Calu3 (cell line): ENCODE measurements at regions not wholly inside any gene's neighbourhood (a gene's known extent, or its start where the extent isn't known, plus 50 kb on each side); places are given as distances from the start of the nearest gene placed in this dataset.

Experiments
- BruUV-seq: library from RNA; stranded (reverse); fragments of 400-500 nt; replicated peaks from 2 replicates; lab custom pipeline; 2021; lab: Mats Ljungman, UMichigan
- CTCF ChIA-PET: fragments of 300-600 bp; sonication (Branson Sonifier 250); formaldehyde crosslinking; loops from one replicate; lab custom pipeline; 2022; ENCODE audit warnings: antibody characterized with exemption; lab: Charles Lee
- DNase-seq: peaks from one replicate; pipeline ENCODE4 v3.0.0; 2022
- H3K27ac Mint-ChIP-seq: one replicate; pipeline ENCODE4 v1.8.0; 2022; ENCODE audit warnings: mixed read lengths; ENCODE audit not compliant: unreplicated experiment
- H3K27me3 Mint-ChIP-seq: one replicate; pipeline ENCODE4 v1.8.0; 2022; ENCODE audit warnings: mixed read lengths; ENCODE audit not compliant: unreplicated experiment
- H3K36me3 Mint-ChIP-seq: one replicate; pipeline ENCODE4 v1.8.0; 2022; ENCODE audit warnings: mild to moderate bottlenecking, moderate library complexity, mixed read lengths; ENCODE audit not compliant: insufficient read depth, unreplicated experiment
- H3K4me1 Mint-ChIP-seq: one replicate; pipeline ENCODE4 v1.8.0; 2022; ENCODE audit warnings: mild to moderate bottlenecking, low read depth, mixed read lengths; ENCODE audit not compliant: unreplicated experiment
- H3K4me3 Mint-ChIP-seq: one replicate; pipeline ENCODE4 v1.8.0; 2022; ENCODE audit warnings: mild to moderate bottlenecking, low read depth, moderate library complexity, mixed read lengths; ENCODE audit not compliant: unreplicated experiment
- H3K9me3 Mint-ChIP-seq: one replicate; pipeline ENCODE4 v1.8.0; 2022; ENCODE audit warnings: low read depth, mixed read lengths; ENCODE audit not compliant: unreplicated experiment
- CTCF ChIP-seq: fragments of 200-600 bp; IDR thresholded peaks from one replicate; pipeline ENCODE4 v1.8.0; 2022; ENCODE audit warnings: antibody characterized with exemption; ENCODE audit not compliant: unreplicated experiment
- intact Hi-C: fragments of 100-400 bp; cut with micrococcal nuclease; formaldehyde crosslinking; loops from one replicate; pipeline ENCODE4 v1.10.0; 2022; ENCODE audit not compliant: unreplicated experiment

DNA sequence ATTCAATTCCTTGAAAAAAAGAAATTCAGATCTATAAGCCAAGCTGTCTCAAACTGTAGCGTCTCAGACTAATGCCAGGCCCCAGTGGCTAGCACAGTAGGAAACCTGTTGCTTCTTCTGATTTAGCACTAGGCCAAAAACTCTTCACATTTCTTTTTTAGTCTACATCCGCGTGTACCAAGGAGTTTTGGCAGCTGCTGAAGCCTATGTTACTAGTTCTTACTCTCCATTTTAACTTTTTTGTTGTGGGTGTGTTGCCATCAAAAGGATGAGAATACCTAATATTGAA, 65.0 kb upstream of the BTN3A2 start:
- H3K36me3 Mint-ChIP-seq: peaks cover 6% of the 10 kb centered on the region
- no TSS peak for BruUV-seq
- intact Hi-C loops: no loop called here
- H3K4me1 Mint-ChIP-seq: peaks cover 31% of the 10 kb centered on the region
- no peaks in the 10 kb centered on the region for H3K27me3 Mint-ChIP-seq
- TF ChIP-seq CTCF: no peak
- H3K9me3 Mint-ChIP-seq: no peaks in the 10 kb centered on the region
- H3K27ac Mint-ChIP-seq: no peak overlapping the region
- CTCF ChIA-PET: no interaction called here
- no peak for DNase-seq
- no peak overlapping the region for H3K4me3 Mint-ChIP-seq

DNA sequence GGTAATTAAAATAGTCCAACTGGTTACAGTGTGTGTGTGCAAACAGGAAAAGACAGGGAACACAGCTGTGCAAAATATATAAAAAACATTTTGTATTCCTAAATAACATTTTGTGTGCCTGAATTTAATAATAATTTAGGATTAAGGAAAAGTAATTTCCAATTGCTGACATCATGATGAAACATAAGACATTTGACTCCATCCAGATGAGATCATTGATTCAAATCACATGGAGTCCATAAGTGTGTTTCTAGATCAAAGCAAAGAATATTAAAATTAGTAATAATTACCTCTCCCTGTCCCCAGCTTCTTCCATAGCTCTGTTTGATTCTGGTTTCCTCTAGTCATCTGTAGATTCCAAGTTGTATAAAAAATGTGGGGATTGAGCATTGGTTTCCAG, 64.6 kb upstream of the BTN3A2 start:
- Mint-ChIP-seq H3K27me3 (no peaks in the 10 kb centered on the region), H3K36me3 (peaks cover 6% of the 10 kb centered on the region), H3K9me3 (no peaks in the 10 kb centered on the region), H3K4me1 (peaks cover 28% of the 10 kb centered on the region), H3K27ac (no peak overlapping the region), H3K4me3 (no peak overlapping the region)
- no peak for TF ChIP-seq CTCF
- no peak for DNase-seq
- intact Hi-C loops: no loop called here
- CTCF ChIA-PET: no interaction called here
- BruUV-seq: no TSS peak

DNA sequence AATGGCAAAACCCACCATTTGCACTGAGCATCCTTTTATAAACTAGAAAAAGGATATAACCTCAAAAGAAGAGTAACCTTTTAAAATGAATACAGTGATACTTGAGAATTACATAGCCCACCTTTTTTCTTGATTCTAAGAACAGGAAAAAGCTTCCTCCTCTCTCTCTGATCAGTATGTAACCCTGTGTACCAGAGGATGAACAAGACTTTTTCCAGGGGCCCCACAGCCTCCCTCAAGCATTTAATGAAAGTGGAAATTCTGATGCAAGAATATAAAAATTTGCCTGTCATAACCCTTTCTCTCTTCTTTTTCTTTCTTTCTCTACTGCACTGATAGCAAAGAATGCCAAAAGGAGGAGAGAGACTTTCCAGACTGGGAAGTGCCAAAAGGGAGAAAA, 64.2 kb upstream of the BTN3A2 start:
- H3K27me3 Mint-ChIP-seq: no peaks in the 10 kb centered on the region
- peaks cover 2% of the 10 kb centered on the region for H3K36me3 Mint-ChIP-seq
- no TSS peak for BruUV-seq
- H3K4me3 Mint-ChIP-seq: no peak overlapping the region
- intact Hi-C loops: no loop called here
- H3K9me3 Mint-ChIP-seq: no peaks in the 10 kb centered on the region
- CTCF ChIA-PET: no interaction called here
- H3K4me1 Mint-ChIP-seq: peaks cover 23% of the 10 kb centered on the region
- no peak for DNase-seq
- TF ChIP-seq CTCF: no peak
- H3K27ac Mint-ChIP-seq: no peak overlapping the region

- DNase-seq: no peak
- Mint-ChIP-seq H3K4me1 (peaks cover 15% of the 10 kb centered on the region), H3K27ac (no peak overlapping the region), H3K4me3 (no peak overlapping the region), H3K27me3 (no peaks in the 10 kb centered on the region), H3K36me3 (no peaks in the 10 kb centered on the region), H3K9me3 (no peaks in the 10 kb centered on the region)
- CTCF ChIA-PET: no interaction called here
- no peak for TF ChIP-seq CTCF
- intact Hi-C loops: no loop called here
- BruUV-seq: no TSS peak
Observed at GRCh38 chr6:26301638-26302037, 63.4 kb upstream of the BTN3A2 start.
